Tibial nerve (tissue), 4 donors: ENCODE measurements at regions not wholly inside any gene's neighbourhood (a gene's known extent, or its start where the extent isn't known, plus 50 kb on each side); places are given as distances from the start of the nearest gene placed in this dataset.

Experiments
- EP300 ChIP-seq, 2 donors: sonication (generic); formaldehyde crosslinking; IDR thresholded peaks; one replicate each; pipeline ENCODE4 v1.6.1; 2017; ENCODE audit warnings: antibody characterized with exemption in 2 of 2, mild to moderate bottlenecking in 1 of 2
- POLR2A ChIP-seq, 2 donors: fragments of 450-650 bp; IDR thresholded peaks; one replicate each; pipeline ENCODE4 v1.6.1; 2017; ENCODE audit warnings: antibody characterized with exemption in 2 of 2, mild to moderate bottlenecking in 2 of 2, moderate library complexity in 2 of 2
- TF ChIP-seq, protein P1 (sequence below), 5 experiments: fragments of 200-600 bp in 3 of 5; fragments of 450-650 bp in 2 of 5; sonication (generic) in 3 of 5; IDR thresholded peaks; one replicate each; pipeline ENCODE4 v1.5.1; 2016 to 2019; ENCODE audit warnings: antibody characterized with exemption in 5 of 5, mild to moderate bottlenecking in 3 of 5, moderate library complexity in 2 of 5

DNA sequence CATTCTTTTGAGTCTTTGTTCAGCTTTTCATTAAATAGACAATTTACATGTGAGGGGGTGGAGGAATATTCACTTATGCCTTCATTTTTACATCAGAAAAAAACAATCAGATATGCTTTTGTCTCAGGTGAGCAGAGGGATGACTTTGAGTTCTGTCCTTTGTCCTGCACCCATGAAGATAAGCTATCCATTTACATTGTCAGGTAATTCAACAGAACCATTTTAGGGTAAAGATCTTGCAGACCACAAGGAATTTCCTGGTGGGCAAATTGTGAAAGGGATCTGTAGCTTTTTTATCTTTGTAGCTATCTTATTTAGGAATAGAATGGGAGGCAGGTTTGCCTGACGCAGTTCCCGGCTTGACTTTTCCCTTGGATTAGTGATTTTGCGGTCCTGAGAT lies 242.7 kb upstream of the IRF2BP2 start:
- TF ChIP-seq, protein P1, sequence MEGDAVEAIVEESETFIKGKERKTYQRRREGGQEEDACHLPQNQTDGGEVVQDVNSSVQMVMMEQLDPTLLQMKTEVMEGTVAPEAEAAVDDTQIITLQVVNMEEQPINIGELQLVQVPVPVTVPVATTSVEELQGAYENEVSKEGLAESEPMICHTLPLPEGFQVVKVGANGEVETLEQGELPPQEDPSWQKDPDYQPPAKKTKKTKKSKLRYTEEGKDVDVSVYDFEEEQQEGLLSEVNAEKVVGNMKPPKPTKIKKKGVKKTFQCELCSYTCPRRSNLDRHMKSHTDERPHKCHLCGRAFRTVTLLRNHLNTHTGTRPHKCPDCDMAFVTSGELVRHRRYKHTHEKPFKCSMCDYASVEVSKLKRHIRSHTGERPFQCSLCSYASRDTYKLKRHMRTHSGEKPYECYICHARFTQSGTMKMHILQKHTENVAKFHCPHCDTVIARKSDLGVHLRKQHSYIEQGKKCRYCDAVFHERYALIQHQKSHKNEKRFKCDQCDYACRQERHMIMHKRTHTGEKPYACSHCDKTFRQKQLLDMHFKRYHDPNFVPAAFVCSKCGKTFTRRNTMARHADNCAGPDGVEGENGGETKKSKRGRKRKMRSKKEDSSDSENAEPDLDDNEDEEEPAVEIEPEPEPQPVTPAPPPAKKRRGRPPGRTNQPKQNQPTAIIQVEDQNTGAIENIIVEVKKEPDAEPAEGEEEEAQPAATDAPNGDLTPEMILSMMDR (IDR thresholded peaks at IDR 0.05) = no peak
- TF ChIP-seq POLR2A (IDR thresholded peaks at IDR 0.05) (no peak), EP300 (IDR thresholded peaks at IDR 0.05) (no peak)
